Naive thymus-derived CD4-positive, alpha-beta T cell (primary cell): ENCODE measurements at regions not wholly inside any gene's neighbourhood (a gene's known extent, or its start where the extent isn't known, plus 50 kb on each side); places are given as distances from the start of the nearest gene placed in this dataset.

ENCODE experiments used
- ATAC-seq: fragments of 150-1000 bp; cut with Tn5 transposase; 2 replicates; pipeline ENCODE4 v1.10.0; 2021; ENCODE audit warnings: mild to moderate bottlenecking, moderate library complexity
- CTCF ChIA-PET: fragments of 350-600 bp; sonication (Branson Sonifier 250); formaldehyde crosslinking; loops from one replicate; lab custom pipeline; 2021; ENCODE audit warnings: antibody characterized with exemption; lab: Charles Lee
- POLR2A ChIA-PET: fragments of 350-600 bp; sonication (Branson Sonifier 250); formaldehyde crosslinking; loops from one replicate; lab custom pipeline; 2021; ENCODE audit warnings: antibody characterized with exemption, inconsistent platforms; lab: Charles Lee
- DNase-seq, 9 donors: peaks; one replicate each; pipeline versions ENCODE4 v3.0.0 to v3.0.0-alpha.2; 2020 to 2022; ENCODE audit warnings: mixed read lengths in 1 of 9
- H3K27ac ChIP-seq: one replicate; pipeline ENCODE4 v1.7.0; 2013; ENCODE audit warnings: mild to moderate bottlenecking, low read depth, low read length, moderate library complexity
- H3K27me3 ChIP-seq, 2 donors: one replicate each; pipeline ENCODE4 v1.7.0; 2013; ENCODE audit warnings: low read length in 2 of 2, mild to moderate bottlenecking in 2 of 2, moderate library complexity in 2 of 2; ENCODE audit not compliant: control insufficient read depth in 2 of 2, insufficient read depth in 2 of 2
- H3K36me3 ChIP-seq, 3 experiments: 1 replicate in 2 of 3; 2 replicates in 1 of 3; pipeline ENCODE4 v1.7.0; 2013; ENCODE audit warnings: low read length in 3 of 3, mild to moderate bottlenecking in 3 of 3, moderate library complexity in 1 of 3; ENCODE audit not compliant: insufficient read depth in 3 of 3, control insufficient read depth in 2 of 3
- H3K4me1 ChIP-seq, 2 donors: one replicate each; pipeline ENCODE4 v1.7.0; 2013; ENCODE audit warnings: low read length in 2 of 2, mild to moderate bottlenecking in 2 of 2, moderate library complexity in 1 of 2; ENCODE audit not compliant: control insufficient read depth in 2 of 2, insufficient read depth in 2 of 2
- H3K4me3 ChIP-seq: 2 replicates; pipeline ENCODE4 v1.7.0; 2013; ENCODE audit warnings: mild to moderate bottlenecking, low read length
- H3K9me3 ChIP-seq, 3 experiments: 1 replicate in 2 of 3; 2 replicates in 1 of 3; pipeline ENCODE4 v1.7.0; 2013; ENCODE audit warnings: low read length in 3 of 3; ENCODE audit not compliant: control insufficient read depth in 2 of 3
- H3K27ac Mint-ChIP-seq, 9 donors: one replicate each; pipeline ENCODE4 v1.8.0; 2020 to 2022; ENCODE audit warnings: mixed read lengths in 9 of 9, mild to moderate bottlenecking in 8 of 9, moderate library complexity in 5 of 9, inconsistent platforms in 2 of 9
- H3K27me3 Mint-ChIP-seq, 5 donors: one replicate each; pipeline ENCODE4 v1.8.0; 2021 to 2022; ENCODE audit warnings: mixed read lengths in 5 of 5, mild to moderate bottlenecking in 1 of 5
- H3K36me3 Mint-ChIP-seq, 5 donors: one replicate each; pipeline ENCODE4 v1.8.0; 2020 to 2022; ENCODE audit warnings: mixed read lengths in 5 of 5, mild to moderate bottlenecking in 3 of 5, inconsistent platforms in 1 of 5
- H3K4me1 Mint-ChIP-seq, 7 donors: one replicate each; pipeline ENCODE4 v1.8.0; 2020 to 2022; ENCODE audit warnings: mixed read lengths in 7 of 7, mild to moderate bottlenecking in 3 of 7, inconsistent platforms in 1 of 7
- H3K4me3 Mint-ChIP-seq, 10 donors: one replicate each; pipeline ENCODE4 v1.8.0; 2020 to 2022; ENCODE audit warnings: mild to moderate bottlenecking in 10 of 10, mixed read lengths in 10 of 10, moderate library complexity in 6 of 10, inconsistent platforms in 2 of 10
- H3K9me3 Mint-ChIP-seq, 11 donors: one replicate each; pipeline ENCODE4 v1.8.0; 2020 to 2022; ENCODE audit warnings: mixed read lengths in 11 of 11, mild to moderate bottlenecking in 4 of 11, inconsistent platforms in 1 of 11, moderate library complexity in 1 of 11
- intact Hi-C, 2 donors: fragments of 100-400 bp; cut with micrococcal nuclease; formaldehyde crosslinking; loops; one replicate each; pipeline ENCODE4 v1.15.1; 2023

DNA sequence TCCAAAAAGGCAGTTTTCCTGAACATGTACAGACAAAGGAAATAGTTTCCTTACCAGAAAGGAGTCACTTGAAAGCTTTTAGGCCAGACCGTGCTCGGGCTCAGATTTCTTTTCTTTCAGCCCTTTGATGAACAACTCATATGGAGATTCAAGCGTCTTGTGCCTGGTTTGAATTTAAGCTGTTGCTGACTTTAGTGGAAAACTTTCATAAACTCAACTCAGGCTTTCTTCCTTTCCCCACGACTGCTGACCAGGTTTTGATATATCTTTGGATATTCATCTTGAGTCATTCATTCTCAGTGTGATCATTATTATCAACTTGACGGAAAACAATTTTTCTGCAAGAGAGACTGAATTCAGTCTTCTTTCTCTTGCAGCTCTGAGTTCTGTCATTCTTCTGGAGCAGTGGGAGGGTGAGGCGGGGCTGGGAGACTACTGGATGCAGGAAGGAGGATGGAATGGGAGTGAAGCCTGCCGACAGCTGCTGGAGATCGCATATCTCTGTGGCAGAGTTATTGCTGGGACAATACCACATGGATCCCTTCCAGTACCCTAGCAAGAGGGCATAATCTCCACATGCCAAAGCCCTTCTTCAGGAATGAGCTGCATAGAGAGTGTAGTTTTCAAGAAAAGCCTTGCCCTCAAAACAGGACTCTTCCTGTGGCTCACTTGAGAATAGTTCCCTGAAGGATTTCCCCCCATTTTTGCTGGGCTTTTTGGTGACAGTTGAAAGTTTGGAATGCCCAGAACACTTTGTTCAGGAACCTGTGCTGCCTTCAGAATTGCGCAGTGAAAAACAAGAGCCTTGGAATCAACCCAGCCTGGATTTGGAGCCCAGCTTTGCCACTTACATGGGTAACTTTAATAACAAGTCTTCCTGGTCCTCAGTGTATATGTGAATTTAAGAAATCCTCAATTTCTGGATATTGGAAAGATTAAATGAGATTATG is 364.4 kb downstream of the ZNF521 start:
- H3K9me3 ChIP-seq = no peaks in the 10 kb centered on the region
- no peak for DNase-seq
- no peak overlapping the region for H3K4me3 Mint-ChIP-seq
- H3K9me3 Mint-ChIP-seq = peaks cover 0 to 9% (median 0%) of the 10 kb centered on the region in 11 donors
- H3K27ac Mint-ChIP-seq = no peak overlapping the region
- ChIA-PET CTCF (no interaction called here), POLR2A (no interaction called here)
- H3K27ac ChIP-seq = no peak overlapping the region
- H3K36me3 Mint-ChIP-seq = no peaks in the 10 kb centered on the region
- no peak for ATAC-seq
- peaks cover 0 to 3% (median 0%) of the 10 kb centered on the region in 7 donors for H3K4me1 Mint-ChIP-seq
- H3K27me3 Mint-ChIP-seq = peaks cover 0 to 17% (median 6%) of the 10 kb centered on the region in 5 donors
- H3K4me3 ChIP-seq = no peak overlapping the region
- H3K4me1 ChIP-seq = no peaks in the 10 kb centered on the region
- no peaks in the 10 kb centered on the region for H3K27me3 ChIP-seq
- intact Hi-C loops = no loop called here
- H3K36me3 ChIP-seq = no peaks in the 10 kb centered on the region

DNA sequence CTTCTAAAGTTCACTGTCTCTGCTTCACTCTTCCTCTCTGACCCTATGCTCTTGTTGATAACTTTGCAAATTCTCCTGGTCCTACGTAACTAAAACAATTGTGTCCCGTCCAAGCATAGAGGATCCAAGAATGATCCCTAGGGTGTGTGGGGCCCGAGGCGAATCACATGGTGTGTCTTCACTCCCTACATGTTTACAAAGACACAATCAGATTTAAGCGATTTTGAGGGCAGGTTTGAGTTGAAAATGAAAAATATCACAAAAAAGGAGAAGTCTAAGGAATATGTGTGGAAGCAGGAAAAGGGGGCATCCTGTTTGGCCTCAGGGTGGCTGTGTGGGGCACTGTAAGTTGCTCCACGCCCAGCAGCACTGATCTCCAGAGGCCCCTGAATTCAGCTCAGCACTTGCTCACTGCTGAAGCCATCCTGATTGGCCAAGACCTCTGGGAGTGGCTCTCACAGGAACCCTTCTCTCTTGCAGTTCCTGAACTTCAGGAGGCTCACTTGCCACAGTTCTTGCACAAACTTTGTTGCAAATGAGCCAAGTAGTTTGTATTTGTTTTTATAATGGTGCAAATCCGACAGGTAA is 363.6 kb downstream of the ZNF521 start:
- CTCF ChIA-PET = no interaction called here
- Histone ChIP-seq H3K9me3 (no peaks in the 10 kb centered on the region), H3K27ac (no peak overlapping the region), H3K4me1 (no peaks in the 10 kb centered on the region), H3K27me3 (no peaks in the 10 kb centered on the region), H3K4me3 (no peak overlapping the region), H3K36me3 (no peaks in the 10 kb centered on the region)
- DNase-seq (no peak), ATAC-seq (no peak)
- Mint-ChIP-seq H3K4me1 (peaks cover 0 to 3% (median 0%) of the 10 kb centered on the region in 7 donors), H3K36me3 (no peaks in the 10 kb centered on the region), H3K9me3 (peaks cover 0 to 9% (median 0%) of the 10 kb centered on the region in 11 donors), H3K27ac (no peak overlapping the region), H3K4me3 (no peak overlapping the region), H3K27me3 (peaks cover 0 to 17% (median 6%) of the 10 kb centered on the region in 5 donors)
- POLR2A ChIA-PET = no interaction called here
- intact Hi-C loops = no loop called here

DNA sequence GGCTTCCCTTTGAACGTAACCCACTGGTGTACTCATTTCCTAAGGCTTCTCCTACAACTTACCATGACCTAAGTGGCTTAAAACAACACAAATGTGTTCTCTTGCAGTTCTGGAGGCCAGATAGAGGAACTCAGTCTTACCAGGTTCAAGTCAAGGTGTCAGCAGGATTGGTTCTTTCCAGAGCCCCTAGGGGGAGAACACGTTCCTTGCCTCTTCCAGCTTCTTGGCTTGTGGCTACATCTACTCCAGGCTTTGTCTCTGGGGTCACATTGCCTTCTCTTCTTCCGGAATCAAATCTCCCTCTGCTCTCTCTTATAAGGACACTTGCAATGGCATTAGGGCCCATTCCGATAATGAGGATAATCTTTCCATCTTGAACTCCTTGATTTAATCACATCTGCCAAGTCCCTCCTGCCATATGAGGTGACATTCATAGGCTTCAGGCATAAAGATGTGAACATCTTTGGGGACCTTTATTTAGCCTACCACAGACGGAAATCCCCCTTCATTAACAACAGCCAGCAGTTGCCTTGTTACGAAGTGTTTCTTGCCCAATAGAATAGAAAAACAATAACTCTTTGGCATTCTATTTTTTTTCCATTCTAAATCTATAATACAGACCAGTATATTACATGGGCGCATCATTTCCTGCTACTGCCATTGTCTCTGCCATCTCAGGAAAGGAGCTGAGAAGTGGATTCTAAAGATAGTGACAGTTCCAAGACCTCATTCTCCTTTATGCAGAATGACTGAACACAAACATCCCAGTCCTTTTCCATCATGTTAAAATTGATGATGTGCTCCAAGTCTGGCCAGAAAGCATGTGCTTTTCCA is 362.0 kb downstream of the ZNF521 start:
- Histone ChIP-seq H3K9me3 (no peaks in the 10 kb centered on the region), H3K27me3 (no peaks in the 10 kb centered on the region), H3K4me3 (no peak overlapping the region), H3K4me1 (no peaks in the 10 kb centered on the region), H3K36me3 (no peaks in the 10 kb centered on the region), H3K27ac (no peak overlapping the region)
- Mint-ChIP-seq H3K4me1 (peaks cover 0 to 3% (median 0%) of the 10 kb centered on the region in 7 donors), H3K27me3 (peaks cover 0 to 14% (median under 1%) of the 10 kb centered on the region in 5 donors), H3K4me3 (no peak overlapping the region), H3K9me3 (peaks cover 0 to 9% (median 0%) of the 10 kb centered on the region in 11 donors), H3K27ac (no peak overlapping the region), H3K36me3 (no peaks in the 10 kb centered on the region)
- intact Hi-C loops = no loop called here
- DNase-seq (no peak), ATAC-seq (no peak)
- POLR2A ChIA-PET = no interaction called here
- CTCF ChIA-PET = no interaction called here

DNA sequence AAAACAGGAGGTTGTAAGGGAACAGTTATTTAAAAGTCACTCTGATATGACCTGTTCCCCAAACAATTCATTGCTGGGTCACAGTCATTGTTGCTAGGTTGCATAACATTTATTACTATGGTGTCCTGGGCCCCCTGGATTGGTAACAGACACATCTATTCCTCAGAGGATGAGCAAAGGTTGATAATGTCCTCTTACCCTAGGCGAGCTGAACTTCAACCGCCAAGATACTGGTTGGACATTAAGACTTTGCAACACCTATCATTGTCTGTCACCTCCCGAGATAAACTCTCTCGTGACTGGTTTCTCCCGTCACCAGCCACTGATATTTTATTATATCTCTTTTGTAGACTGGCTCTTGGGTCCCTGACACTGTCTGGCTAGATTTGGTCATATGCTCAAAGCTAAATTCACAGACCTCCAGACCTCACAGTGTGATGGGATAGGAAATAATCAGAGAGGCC is 361.3 kb downstream of the ZNF521 start:
- intact Hi-C loops = no loop called here
- H3K9me3 ChIP-seq = no peaks in the 10 kb centered on the region
- no peak overlapping the region for H3K27ac ChIP-seq
- H3K27ac Mint-ChIP-seq = no peak overlapping the region
- H3K36me3 Mint-ChIP-seq = no peaks in the 10 kb centered on the region
- peaks cover 0 to 3% (median 0%) of the 10 kb centered on the region in 7 donors for H3K4me1 Mint-ChIP-seq
- H3K27me3 ChIP-seq = no peaks in the 10 kb centered on the region
- ATAC-seq = no peak
- H3K4me3 ChIP-seq = no peak overlapping the region
- peaks cover 0 to 9% (median 0%) of the 10 kb centered on the region in 11 donors for H3K9me3 Mint-ChIP-seq
- no peaks in the 10 kb centered on the region for H3K4me1 ChIP-seq
- ChIA-PET POLR2A (no interaction called here), CTCF (no interaction called here)
- no peak overlapping the region for H3K4me3 Mint-ChIP-seq
- H3K36me3 ChIP-seq = no peaks in the 10 kb centered on the region
- H3K27me3 Mint-ChIP-seq = peaks cover 0 to 10% (median 0%) of the 10 kb centered on the region in 5 donors
- DNase-seq = no peak

DNA sequence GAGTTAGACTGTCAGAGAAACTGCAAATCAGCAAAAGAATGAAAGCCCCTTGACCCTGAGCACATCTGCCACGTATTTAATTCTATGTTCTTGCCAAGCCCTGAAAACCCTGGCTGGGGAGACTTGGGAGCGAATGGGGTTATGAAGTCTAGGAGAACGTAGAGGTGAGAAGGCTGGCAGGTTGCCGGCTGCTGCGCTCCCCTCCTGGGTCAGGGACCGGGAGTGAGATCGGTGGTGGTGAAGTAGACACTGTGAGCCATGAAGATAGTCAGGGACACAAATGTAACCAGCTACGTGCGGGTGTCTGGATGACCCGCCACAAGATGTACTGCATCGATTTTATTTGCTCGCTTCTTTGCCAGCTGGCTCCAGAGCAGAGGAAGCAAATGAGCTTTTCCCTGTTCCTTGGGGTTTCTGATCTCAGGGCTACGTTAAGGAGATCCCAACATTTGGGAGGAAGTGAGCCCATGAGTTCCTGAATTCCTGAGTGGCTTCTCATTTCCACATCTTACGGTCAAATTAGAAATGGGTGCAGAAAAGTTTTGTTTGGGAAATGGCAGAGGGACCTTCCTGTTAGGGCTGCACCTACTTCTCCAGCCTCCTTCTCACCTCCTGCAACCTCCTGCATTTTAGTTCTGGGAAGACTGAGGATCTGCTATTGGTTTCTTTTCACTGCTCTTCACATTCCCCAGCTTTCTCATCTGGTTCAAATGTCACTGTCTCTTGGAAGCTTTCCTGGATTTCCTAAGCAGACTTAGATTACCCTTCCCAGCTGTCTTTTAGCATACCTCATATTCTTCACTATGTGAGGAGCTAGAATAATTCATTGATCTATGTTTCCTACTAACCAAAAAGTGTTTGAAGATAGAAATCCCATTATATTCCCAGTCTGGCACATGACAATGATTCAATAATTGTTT is 360.6 kb downstream of the ZNF521 start:
- intact Hi-C loops = no loop called here
- no peak overlapping the region for H3K27ac Mint-ChIP-seq
- ATAC-seq = no peak
- Histone ChIP-seq H3K9me3 (no peaks in the 10 kb centered on the region), H3K36me3 (no peaks in the 10 kb centered on the region), H3K4me1 (no peaks in the 10 kb centered on the region), H3K27ac (no peak overlapping the region), H3K27me3 (no peaks in the 10 kb centered on the region), H3K4me3 (no peak overlapping the region)
- CTCF ChIA-PET = no interaction called here
- DNase-seq = no peak
- H3K36me3 Mint-ChIP-seq = no peaks in the 10 kb centered on the region
- peaks cover 0 to 9% (median 0%) of the 10 kb centered on the region in 11 donors for H3K9me3 Mint-ChIP-seq
- peaks cover 0 to 9% (median 0%) of the 10 kb centered on the region in 5 donors for H3K27me3 Mint-ChIP-seq
- POLR2A ChIA-PET = no interaction called here
- H3K4me1 Mint-ChIP-seq = peaks cover 0 to 3% (median 0%) of the 10 kb centered on the region in 7 donors
- H3K4me3 Mint-ChIP-seq = no peak overlapping the region

DNA sequence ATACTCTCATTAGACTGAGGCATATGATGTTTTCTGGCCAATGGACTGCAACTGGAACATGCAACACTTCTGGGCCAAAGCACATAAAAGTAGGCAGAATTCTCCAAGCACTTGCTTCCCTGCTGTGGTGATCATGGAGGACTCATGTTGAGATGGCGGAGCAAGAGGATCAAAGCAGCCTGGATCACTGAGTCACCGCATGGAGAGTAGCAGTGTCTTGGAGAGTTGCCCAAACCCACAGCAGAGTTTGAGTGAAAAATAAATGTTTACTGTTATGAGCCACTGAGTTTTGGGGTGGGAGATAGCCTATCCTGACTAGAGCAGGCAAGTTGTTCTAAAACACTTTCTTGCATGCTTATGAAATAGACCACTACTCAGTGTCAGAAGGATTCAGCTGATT is 359.5 kb downstream of the ZNF521 start:
- Mint-ChIP-seq H3K27me3 (peaks cover 0 to 7% (median 0%) of the 10 kb centered on the region in 5 donors), H3K9me3 (peaks cover 0 to 9% (median 0%) of the 10 kb centered on the region in 11 donors), H3K27ac (no peak overlapping the region), H3K4me1 (peaks cover 0 to 3% (median 0%) of the 10 kb centered on the region in 7 donors), H3K36me3 (no peaks in the 10 kb centered on the region), H3K4me3 (no peak overlapping the region)
- ATAC-seq = no peak
- ChIA-PET CTCF (no interaction called here), POLR2A (no interaction called here)
- no peaks in the 10 kb centered on the region for H3K36me3 ChIP-seq
- no peaks in the 10 kb centered on the region for H3K27me3 ChIP-seq
- DNase-seq = no peak
- intact Hi-C loops = no loop called here
- H3K27ac ChIP-seq = no peak overlapping the region
- no peaks in the 10 kb centered on the region for H3K4me1 ChIP-seq
- no peaks in the 10 kb centered on the region for H3K9me3 ChIP-seq
- no peak overlapping the region for H3K4me3 ChIP-seq
